Endodermal cell (in vitro differentiated cells): ENCODE measurements at regions not wholly inside any gene's neighbourhood (a gene's known extent, or its start where the extent isn't known, plus 50 kb on each side); places are given as distances from the start of the nearest gene placed in this dataset.

Source experiments
- DNase-seq: peaks from one replicate; pipeline ENCODE4 v3.0.0-alpha.2; 2017
- H3K27ac ChIP-seq: 2 replicates; pipeline ENCODE4 v1.5.1; 2013; ENCODE audit warnings: mild to moderate bottlenecking, low read depth, low read length, moderate library complexity
- H3K27me3 ChIP-seq: 2 replicates; pipeline ENCODE4 v1.6.1; 2013; ENCODE audit warnings: mild to moderate bottlenecking, low read length, moderate library complexity; ENCODE audit not compliant: insufficient read depth, control insufficient read depth, poor library complexity, severe bottlenecking
- H3K36me3 ChIP-seq: 2 replicates; pipeline ENCODE4 v1.7.0; 2013; ENCODE audit warnings: mild to moderate bottlenecking, low read length, moderate library complexity; ENCODE audit not compliant: control insufficient read depth, insufficient read depth
- H3K4me1 ChIP-seq: one replicate; pipeline ENCODE4 v1.7.0; 2013; ENCODE audit warnings: low read length; ENCODE audit not compliant: control insufficient read depth, insufficient read depth
- H3K4me3 ChIP-seq: 2 replicates; pipeline ENCODE4 v1.5.1; 2013; ENCODE audit warnings: mild to moderate bottlenecking, low read length, moderate library complexity
- H3K9ac ChIP-seq: 2 replicates; pipeline ENCODE4 v1.6.1; 2013; ENCODE audit warnings: mild to moderate bottlenecking, low read length, moderate library complexity; ENCODE audit not compliant: poor library complexity, severe bottlenecking; ENCODE audit errors: extremely low read depth
- H3K9me3 ChIP-seq: 2 replicates; pipeline ENCODE4 v1.6.1; 2013; ENCODE audit warnings: mild to moderate bottlenecking, low read length, moderate library complexity; ENCODE audit not compliant: control insufficient read depth
- H3K27ac Mint-ChIP-seq: 2 replicates; pipeline ENCODE4 v1.8.0; 2020; ENCODE audit warnings: mixed read lengths
- H3K27me3 Mint-ChIP-seq: 2 replicates; pipeline ENCODE4 v1.8.0; 2021; ENCODE audit warnings: mild to moderate bottlenecking, mixed read lengths; ENCODE audit not compliant: insufficient read depth
- H3K36me3 Mint-ChIP-seq: 2 replicates; pipeline ENCODE4 v1.8.0; 2020; ENCODE audit warnings: low read depth, mixed read lengths
- H3K4me1 Mint-ChIP-seq: 2 replicates; pipeline ENCODE4 v1.8.0; 2020; ENCODE audit warnings: mixed read lengths
- H3K4me3 Mint-ChIP-seq: 2 replicates; pipeline ENCODE4 v1.8.0; 2020; ENCODE audit warnings: mild to moderate bottlenecking, moderate library complexity, mixed read lengths
- H3K9me3 Mint-ChIP-seq: 2 replicates; pipeline ENCODE4 v1.8.0; 2020; ENCODE audit warnings: mild to moderate bottlenecking, mixed read lengths
- CTCF ChIP-seq: fragments of 200-600 bp; sonication (generic); conservative IDR thresholded peaks from 2 replicates; pipeline ENCODE4 v1.5.0; 2021; ENCODE audit warnings: antibody characterized with exemption, mild to moderate bottlenecking
- WGBS, 2 experiments: methylation state at CpG; one replicate each; pipeline versions ENCODE4 v1.1.5 to v1.1.7; 2013; ENCODE audit warnings: missing lambda C conversion rate in 2 of 2, mixed read lengths in 1 of 2; ENCODE audit not compliant: insufficient coverage in 1 of 2, insufficient read length in 1 of 2; 5-methylcytosine and 5-hydroxymethylcytosine counted together

- no peak for DNase-seq
- no peak overlapping the region for H3K4me3 Mint-ChIP-seq
Measured at GRCh38 chr22:48957987-48958321, 869.7 kb downstream of the BRD1 start.

GRCh38 chr22:48957311-48957986, 870.2 kb downstream of the BRD1 start:
- Mint-ChIP-seq H3K27ac (no peak overlapping the region), H3K4me3 (no peak overlapping the region)

More at GRCh38 chr22:48957987-48958321, 869.7 kb downstream of the BRD1 start:
- H3K36me3 ChIP-seq = no peaks in the 10 kb centered on the region
- H3K27me3 ChIP-seq = no peaks in the 10 kb centered on the region
- no peaks in the 10 kb centered on the region for H3K9me3 Mint-ChIP-seq
- no peak overlapping the region for H3K27ac ChIP-seq
- TF ChIP-seq CTCF = no peak
- no peak overlapping the region for H3K9ac ChIP-seq
- 92 to 95% methylated on average over 2 to 5 of the region's 5 CpGs for WGBS, 2 experiments
- no peaks in the 10 kb centered on the region for H3K9me3 ChIP-seq
- peaks cover 9% of the 10 kb centered on the region for H3K4me1 ChIP-seq
- H3K4me1 Mint-ChIP-seq = peaks cover 17% of the 10 kb centered on the region
- no peaks in the 10 kb centered on the region for H3K36me3 Mint-ChIP-seq
- H3K27ac Mint-ChIP-seq = no peak overlapping the region
- no peaks in the 10 kb centered on the region for H3K27me3 Mint-ChIP-seq
- no peak overlapping the region for H3K4me3 ChIP-seq

GRCh38 chr22:48955351-48956311, 872.0 kb downstream of the BRD1 start:
- 90 to 92% methylated on average over 23 to 36 of the region's 36 CpGs for WGBS, 2 experiments
- H3K27ac Mint-ChIP-seq = no peak overlapping the region

More at GRCh38 chr22:48957311-48957986, 870.2 kb downstream of the BRD1 start:
- Histone ChIP-seq H3K36me3 (no peaks in the 10 kb centered on the region), H3K4me3 (no peak overlapping the region), H3K27me3 (no peaks in the 10 kb centered on the region), H3K9me3 (no peaks in the 10 kb centered on the region), H3K27ac (no peak overlapping the region), H3K9ac (no peak overlapping the region), H3K4me1 (peaks cover 7% of the 10 kb centered on the region)
- no peak for TF ChIP-seq CTCF
- Mint-ChIP-seq H3K4me1 (peaks cover 12% of the 10 kb centered on the region), H3K36me3 (no peaks in the 10 kb centered on the region), H3K9me3 (no peaks in the 10 kb centered on the region), H3K27me3 (no peaks in the 10 kb centered on the region)
- peak; percentile 24 for DNase-seq
- WGBS, 2 experiments = 86 to 89% methylated on average over 4 to 21 of the region's 21 CpGs

More at GRCh38 chr22:48955351-48956311, 872.0 kb downstream of the BRD1 start:
- Mint-ChIP-seq H3K4me1 (no peaks in the 10 kb centered on the region), H3K9me3 (no peaks in the 10 kb centered on the region), H3K36me3 (no peaks in the 10 kb centered on the region), H3K27me3 (peaks cover 4% of the 10 kb centered on the region), H3K4me3 (no peak overlapping the region)
- Histone ChIP-seq H3K9me3 (no peaks in the 10 kb centered on the region), H3K27me3 (no peaks in the 10 kb centered on the region), H3K9ac (no peak overlapping the region), H3K27ac (no peak overlapping the region), H3K36me3 (no peaks in the 10 kb centered on the region), H3K4me1 (no peaks in the 10 kb centered on the region), H3K4me3 (no peak overlapping the region)
- no peak for TF ChIP-seq CTCF
- peak; percentile 38 for DNase-seq
